HT-29 (cell line): ENCODE measurements at regions not wholly inside any gene's neighbourhood (a gene's known extent, or its start where the extent isn't known, plus 50 kb on each side); places are given as distances from the start of the nearest gene placed in this dataset.
"Not testable (repeated sequence)": the region's sequence is repeated elsewhere in the genome, so short reads cannot be mapped to it uniquely, and the experiment has no call there.

ENCODE experiments used
- DNase-seq: peaks from one replicate; pipeline ENCODE4 v3.0.0-alpha.2; 2015; ENCODE audit warnings: low spot score

- no peak for DNase-seq
These were observed 111.0 kb upstream of the ANKRD30BL start for GRCh38 chr2:132272713-132273112.

- DNase-seq, result not testable (repeated sequence)
These were observed 111.8 kb upstream of the ANKRD30BL start for GRCh38 chr2:132273585-132273984.

GRCh38 chr2:132274000-132274399 is 112.2 kb upstream of the ANKRD30BL start:
- no peak for DNase-seq

- no peak for DNase-seq
These were observed 113.6 kb upstream of the ANKRD30BL start for GRCh38 chr2:132275396-132275795.

- no peak for DNase-seq
These were observed 114.8 kb upstream of the ANKRD30BL start for GRCh38 chr2:132276571-132276981.

GRCh38 chr2:132278267-132278666 is 116.5 kb upstream of the ANKRD30BL start:
- DNase-seq, result no peak

GRCh38 chr2:132279344-132279743 is 117.6 kb upstream of the ANKRD30BL start:
- no peak for DNase-seq

GRCh38 chr2:132279930-132280615 is 118.3 kb upstream of the ANKRD30BL start:
- DNase-seq, result no peak

GRCh38 chr2:132280912-132281311 is 119.2 kb upstream of the ANKRD30BL start:
- no peak for DNase-seq

GRCh38 chr2:132282104-132282503 is 120.4 kb upstream of the ANKRD30BL start:
- DNase-seq, result not testable (repeated sequence)

- DNase-seq, result no peak
These were observed 121.2 kb upstream of the ANKRD30BL start for GRCh38 chr2:132282911-132283310.

GRCh38 chr2:132286289-132286911 is 124.6 kb upstream of the ANKRD30BL start:
- not testable (repeated sequence) for DNase-seq

- not testable (repeated sequence) for DNase-seq
These were observed 126.2 kb upstream of the ANKRD30BL start for GRCh38 chr2:132287910-132288309.

- DNase-seq, result not testable (repeated sequence)
These were observed 127.4 kb upstream of the ANKRD30BL start for GRCh38 chr2:132289138-132289537.

- not testable (repeated sequence) for DNase-seq
These were observed 126.8 kb upstream of the GPR39 start for GRCh38 chr2:132289812-132290211.

- not testable (repeated sequence) for DNase-seq
These were observed 115.8 kb upstream of the GPR39 start for GRCh38 chr2:132300592-132301378.

- not testable (repeated sequence) for DNase-seq
These were observed 111.8 kb upstream of the GPR39 start for GRCh38 chr2:132304661-132305380.

- DNase-seq, result not testable (repeated sequence)
These were observed 108.9 kb upstream of the GPR39 start for GRCh38 chr2:132307613-132308198.

GRCh38 chr2:132309203-132309602 is 107.4 kb upstream of the GPR39 start:
- DNase-seq, result not testable (repeated sequence)

- not testable (repeated sequence) for DNase-seq
These were observed 101.1 kb upstream of the GPR39 start for GRCh38 chr2:132315546-132315945.

GRCh38 chr2:132317026-132317680 is 99.5 kb upstream of the GPR39 start:
- DNase-seq, result not testable (repeated sequence)
